GM12878 (cell line): ENCODE measurements at regions not wholly inside any gene's neighbourhood (a gene's known extent, or its start where the extent isn't known, plus 50 kb on each side); places are given as distances from the start of the nearest gene placed in this dataset.

Experiments used
- ATAC-seq: fragments of 200-7000 bp; cut with Tn5 transposase; 3 replicates; pipeline ENCODE4 v1.9.1; 2020; ENCODE audit warnings: mild to moderate bottlenecking, moderate library complexity
- BruUV-seq: library from RNA; stranded (reverse); fragments of 400-500 nt; replicated peaks from 2 replicates; lab custom pipeline; 2021; lab: Mats Ljungman, UMichigan
- CTCF ChIA-PET: fragments of 300-600 bp; sonication (Branson Sonifier 250); formaldehyde crosslinking; extraction: SDS; loops from one replicate; lab custom pipeline; 2021; ENCODE audit warnings: inconsistent platforms; lab: Yijun Ruan, JAX
- POLR2A ChIA-PET: fragments of 350-600 bp; formaldehyde crosslinking; extraction: SDS; loops from one replicate; lab custom pipeline; 2021; ENCODE audit warnings: inconsistent platforms; lab: Charles Lee
- RAD21 ChIA-PET: fragments of 300-600 bp; sonication (Branson Sonifier 250); formaldehyde crosslinking; loops from one replicate; lab custom pipeline; 2023; ENCODE audit warnings: antibody characterized with exemption; ENCODE audit not compliant: unreplicated experiment; lab: Charles Lee
- SMC1A ChIA-PET: fragments of 300-600 bp; sonication (Branson Sonifier 250); formaldehyde crosslinking; loops from one replicate; lab custom pipeline; 2023; ENCODE audit not compliant: unreplicated experiment, uncharacterized antibody; lab: Charles Lee
- DNase-seq: peaks from one replicate; pipeline ENCODE4 v3.0.0-alpha.2; 2011; ENCODE audit warnings: low read depth, low spot score
- FAIRE-seq: peaks from 3 replicates; lab custom pipeline; 2011; peaks lifted over from hg19 to GRCh38; lab: Jason Lieb, UNC
- H2AFZ ChIP-seq: 2 replicates; pipeline ENCODE4 v1.6.0; 2011; ENCODE audit warnings: low read depth, low read length, control low read depth; ENCODE audit not compliant: control insufficient read depth
- H3K27ac ChIP-seq: 2 replicates; pipeline ENCODE4 v1.5.1; 2011; ENCODE audit warnings: control low read depth; ENCODE audit not compliant: control insufficient read depth, insufficient read depth
- H3K27me3 ChIP-seq, 2 experiments: replicated peaks in 1 of 2; 2 replicates each; pipeline versions ENCODE4 v1.6.0 to v1.6.1; 2011; ENCODE audit warnings: low read length in 1 of 2; ENCODE audit not compliant: control insufficient read depth in 2 of 2, insufficient read depth in 2 of 2
- H3K36me3 ChIP-seq, 2 experiments: 2 replicates each; pipeline ENCODE4 v1.5.1; 2011; ENCODE audit warnings: low read length in 1 of 2; ENCODE audit not compliant: control insufficient read depth in 2 of 2, insufficient read depth in 2 of 2
- H3K4me1 ChIP-seq: 2 replicates; pipeline ENCODE4 v1.6.1; 2011; ENCODE audit warnings: mild to moderate bottlenecking, low read length, moderate library complexity, mixed read lengths; ENCODE audit not compliant: control insufficient read depth, insufficient read depth
- H3K4me2 ChIP-seq: 2 replicates; pipeline ENCODE4 v1.6.0; 2011; ENCODE audit warnings: control low read depth; ENCODE audit not compliant: control insufficient read depth, insufficient read depth
- H3K4me3 ChIP-seq: fragments of 200-600 bp; sonication (generic); 2 replicates; pipeline ENCODE4 v1.5.1; 2016
- H3K79me2 ChIP-seq: 2 replicates; pipeline ENCODE4 v1.6.0; 2011; ENCODE audit warnings: low read length; ENCODE audit not compliant: control insufficient read depth, insufficient read depth
- H3K9ac ChIP-seq: 2 replicates; pipeline ENCODE4 v1.8.0; 2011; ENCODE audit warnings: low read length, control low read depth, mixed read lengths; ENCODE audit not compliant: control insufficient read depth, insufficient read depth
- H3K9me3 ChIP-seq: replicated peaks from 3 replicates; pipeline ENCODE4 v1.5.1; 2011; ENCODE audit warnings: mild to moderate bottlenecking, low read length; ENCODE audit not compliant: control insufficient read depth, insufficient read depth
- H4K20me1 ChIP-seq: 2 replicates; pipeline ENCODE4 v1.6.0; 2011; ENCODE audit not compliant: control insufficient read depth, insufficient read depth
- E4F1 ChIP-seq: fragments of 450-650 bp; IDR thresholded peaks from 2 replicates; pipeline ENCODE4 v1.6.1; 2018; ENCODE audit warnings: borderline replicate concordance, mild to moderate bottlenecking; ENCODE audit not compliant: partially characterized antibody
- HDAC6 ChIP-seq: fragments of 200-600 bp; sonication (generic); IDR thresholded peaks from one replicate; pipeline ENCODE4 v1.8.0; 2017; ENCODE audit warnings: antibody characterized with exemption; ENCODE audit not compliant: unreplicated experiment
- JUNB ChIP-seq: IDR thresholded peaks from 2 replicates; pipeline ENCODE4 v1.6.1; 2016; ENCODE audit warnings: antibody characterized with exemption, mild to moderate bottlenecking
- JUND ChIP-seq: IDR thresholded peaks from 2 replicates; pipeline ENCODE4 v1.6.1; 2012; ENCODE audit warnings: low read depth, mild to moderate bottlenecking, low read length, improper control_type of control experiment, moderate library complexity
- RELA ChIP-seq: fragments of 450-650 bp; IDR thresholded peaks from 2 replicates; pipeline ENCODE4 v1.8.0; 2014; ENCODE audit warnings: borderline replicate concordance; ENCODE audit not compliant: partially characterized antibody
- SIX5 ChIP-seq: IDR thresholded peaks from 2 replicates; pipeline ENCODE4 v1.6.1; 2011; ENCODE audit warnings: mild to moderate bottlenecking, low read depth, low read length, moderate library complexity; ENCODE audit not compliant: severe bottlenecking
- TCF3 ChIP-seq: IDR thresholded peaks from 2 replicates; pipeline ENCODE4 v1.6.1; 2012; ENCODE audit warnings: low read depth, mild to moderate bottlenecking, low read length, borderline replicate concordance; ENCODE audit not compliant: insufficient read depth
- WGBS: methylation state at CpG from one replicate; pipeline ENCODE4 v1.1.6; 2016; ENCODE audit warnings: low lambda C conversion rate; ENCODE audit not compliant: insufficient replicate concordance, insufficient coverage; ENCODE audit errors: missing lambda C conversion rate; 5-methylcytosine and 5-hydroxymethylcytosine counted together
- in situ Hi-C: fragments of 300-500 bp; cut with MboI; formaldehyde crosslinking; loops from 9 replicates; pipeline ENCODE4 v1.14.3; 2018; ENCODE audit warnings: mixed read lengths
- intact Hi-C: fragments of 100-400 bp; cut with micrococcal nuclease; formaldehyde crosslinking; loops from one replicate; pipeline ENCODE4 v1.14.2; 2022; ENCODE audit not compliant: unreplicated experiment
- TF ChIP-seq, protein P1 (sequence below), 3 experiments: IDR thresholded peaks in 2 of 3; conservative IDR thresholded peaks in 1 of 3; 2 replicates each; pipeline ENCODE4 v1.5.1; 2011; ENCODE audit warnings: low read depth in 3 of 3, low read length in 3 of 3, mild to moderate bottlenecking in 3 of 3, control low read depth in 2 of 3, moderate library complexity in 2 of 3, inconsistent platforms in 1 of 3, mixed read lengths in 1 of 3; ENCODE audit not compliant: control insufficient read depth in 2 of 3, insufficient read depth in 1 of 3; ENCODE audit errors: extremely low read depth in 1 of 3
- TF ChIP-seq, protein P2 (sequence below): IDR thresholded peaks from 2 replicates; pipeline ENCODE4 v1.6.1; 2012; ENCODE audit warnings: low read depth, low read length, improper control_type of control experiment

GRCh38 chr13:99046851-99047250 is 69.0 kb upstream of the DOCK9 start (continued):
- no peak for TF ChIP-seq RELA
- TF ChIP-seq JUNB, result no peak
- no peak for TF ChIP-seq E4F1
- TF ChIP-seq SIX5, result no peak

DNA sequence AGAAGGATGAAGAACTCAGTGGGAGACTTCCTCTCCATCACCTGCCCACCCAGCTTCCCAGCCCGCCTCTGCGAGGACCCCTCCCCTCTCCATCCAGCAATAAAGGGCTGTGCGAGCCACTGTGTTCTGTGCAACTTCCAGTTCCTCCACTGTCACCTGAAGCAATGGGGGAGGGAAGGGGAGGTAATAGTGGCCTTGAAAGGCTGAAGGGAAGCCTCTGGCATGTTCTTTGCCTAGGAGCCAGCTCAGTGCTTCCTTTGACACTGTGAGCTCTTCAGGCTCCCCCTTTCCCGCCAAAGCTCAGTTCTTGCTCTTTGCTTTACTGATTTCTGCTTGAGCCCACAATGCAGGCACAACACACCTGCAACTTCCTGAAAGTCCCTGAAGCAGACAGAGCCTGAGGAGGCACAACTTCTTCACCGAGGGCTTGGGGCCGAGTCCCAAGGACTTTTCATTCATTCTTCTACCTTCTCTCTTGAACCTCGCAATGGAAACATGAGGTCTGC is 73.2 kb upstream of the DOCK9 start:
- DNase-seq, result no peak
- intact Hi-C loops, result no loop called here
- H3K27me3 ChIP-seq, result no peaks in the 10 kb centered on the region; a peak in 1 of 4 replicates

More for the DNA sequence above, 73.2 kb upstream of the DOCK9 start:
- Histone ChIP-seq H3K4me2 (no peak overlapping the region), H3K4me1 (peaks cover 11% of the 10 kb centered on the region), H3K79me2 (no peaks in the 10 kb centered on the region), H3K9me3 (no peaks in the 10 kb centered on the region), H3K27ac (no peak overlapping the region), H4K20me1 (no peaks in the 10 kb centered on the region), H2AFZ (no peak overlapping the region), H3K9ac (no peak overlapping the region), H3K4me3 (no peak overlapping the region), H3K36me3 (no peaks in the 10 kb centered on the region)
- no peak for ATAC-seq
- RAD21 ChIA-PET, result no interaction called here
- no TSS peak for BruUV-seq
- CTCF ChIA-PET, result no interaction called here
- POLR2A ChIA-PET, result no interaction called here
- in situ Hi-C loops, result no loop called here
- SMC1A ChIA-PET, result no interaction called here
- TF ChIP-seq, protein P1, sequence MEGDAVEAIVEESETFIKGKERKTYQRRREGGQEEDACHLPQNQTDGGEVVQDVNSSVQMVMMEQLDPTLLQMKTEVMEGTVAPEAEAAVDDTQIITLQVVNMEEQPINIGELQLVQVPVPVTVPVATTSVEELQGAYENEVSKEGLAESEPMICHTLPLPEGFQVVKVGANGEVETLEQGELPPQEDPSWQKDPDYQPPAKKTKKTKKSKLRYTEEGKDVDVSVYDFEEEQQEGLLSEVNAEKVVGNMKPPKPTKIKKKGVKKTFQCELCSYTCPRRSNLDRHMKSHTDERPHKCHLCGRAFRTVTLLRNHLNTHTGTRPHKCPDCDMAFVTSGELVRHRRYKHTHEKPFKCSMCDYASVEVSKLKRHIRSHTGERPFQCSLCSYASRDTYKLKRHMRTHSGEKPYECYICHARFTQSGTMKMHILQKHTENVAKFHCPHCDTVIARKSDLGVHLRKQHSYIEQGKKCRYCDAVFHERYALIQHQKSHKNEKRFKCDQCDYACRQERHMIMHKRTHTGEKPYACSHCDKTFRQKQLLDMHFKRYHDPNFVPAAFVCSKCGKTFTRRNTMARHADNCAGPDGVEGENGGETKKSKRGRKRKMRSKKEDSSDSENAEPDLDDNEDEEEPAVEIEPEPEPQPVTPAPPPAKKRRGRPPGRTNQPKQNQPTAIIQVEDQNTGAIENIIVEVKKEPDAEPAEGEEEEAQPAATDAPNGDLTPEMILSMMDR (IDR thresholded peaks at IDR 0.05 in 2 of 3, conservative IDR thresholded peaks at IDR 0.05 in 1 of 3; ENCODE audit: control insufficient read depth in 2 of 3, extremely low read depth in 1 of 3, insufficient read depth in 1 of 3, low read depth in 3 of 3, low read length in 3 of 3), result no peak
- TF ChIP-seq, protein P2, sequence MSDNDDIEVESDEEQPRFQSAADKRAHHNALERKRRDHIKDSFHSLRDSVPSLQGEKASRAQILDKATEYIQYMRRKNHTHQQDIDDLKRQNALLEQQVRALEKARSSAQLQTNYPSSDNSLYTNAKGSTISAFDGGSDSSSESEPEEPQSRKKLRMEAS, result no peak
- no peak for TF ChIP-seq TCF3
- no peak for TF ChIP-seq JUND
- TF ChIP-seq HDAC6, result no peak
- FAIRE-seq, result no peak
- 41% methylated on average over 7 of the region's 7 CpGs for WGBS
